Neuronal stem cell (in vitro differentiated cells): ENCODE measurements at regions not wholly inside any gene's neighbourhood (a gene's known extent, or its start where the extent isn't known, plus 50 kb on each side); places are given as distances from the start of the nearest gene placed in this dataset.

Experiments
- DNase-seq: peaks from one replicate; pipeline ENCODE4 v3.0.0-alpha.2; 2013; ENCODE audit warnings: low spot score
- H2AFZ ChIP-seq: one replicate; pipeline ENCODE4 v1.6.1; 2013; ENCODE audit warnings: mild to moderate bottlenecking, low read length, inconsistent platforms
- H2AK5ac ChIP-seq: 2 replicates; pipeline ENCODE4 v1.6.1; 2013; ENCODE audit warnings: low read depth, mild to moderate bottlenecking, inconsistent platforms, low read length, moderate library complexity, mixed read lengths
- H2BK120ac ChIP-seq: 2 replicates; pipeline ENCODE4 v1.6.1; 2013; ENCODE audit warnings: low read depth, mild to moderate bottlenecking, inconsistent platforms, low read length, moderate library complexity, mixed read lengths
- H2BK12ac ChIP-seq: one replicate; pipeline ENCODE4 v1.6.1; 2013; ENCODE audit warnings: low read length, inconsistent platforms
- H2BK15ac ChIP-seq: 2 replicates; pipeline ENCODE4 v1.6.1; 2013; ENCODE audit warnings: mild to moderate bottlenecking, low read length, inconsistent platforms, mixed read lengths
- H2BK5ac ChIP-seq: one replicate; pipeline ENCODE4 v1.6.1; 2013; ENCODE audit warnings: inconsistent platforms, mild to moderate bottlenecking, low read length, moderate library complexity
- H3K14ac ChIP-seq: one replicate; pipeline ENCODE4 v1.6.1; 2013; ENCODE audit warnings: low read length, inconsistent platforms
- H3K18ac ChIP-seq: 2 replicates; pipeline ENCODE4 v1.6.1; 2013; ENCODE audit warnings: low read length, inconsistent platforms
- H3K23ac ChIP-seq: 2 replicates; pipeline ENCODE4 v1.6.1; 2013; ENCODE audit warnings: low read depth, mild to moderate bottlenecking, mixed read lengths, low read length, inconsistent platforms; ENCODE audit not compliant: poor library complexity
- H3K27ac ChIP-seq: replicated peaks from 3 replicates; pipeline ENCODE4 v1.5.1; 2013; ENCODE audit warnings: low read length, inconsistent platforms
- H3K27me3 ChIP-seq, 3 experiments: 2 replicates each; pipeline ENCODE4 v1.6.1; 2013; ENCODE audit warnings: low read length in 3 of 3, mild to moderate bottlenecking in 2 of 3, inconsistent platforms in 1 of 3, low read depth in 1 of 3, mixed read lengths in 1 of 3, moderate library complexity in 1 of 3; ENCODE audit not compliant: control insufficient read depth in 3 of 3, insufficient read depth in 3 of 3
- H3K36me3 ChIP-seq, 2 donors: replicated peaks in 1 of 2; 2 replicates each; pipeline ENCODE4 v1.6.1; 2013; ENCODE audit warnings: low read length in 2 of 2; ENCODE audit not compliant: control insufficient read depth in 2 of 2, insufficient read depth in 2 of 2
- H3K4ac ChIP-seq: 2 replicates; pipeline ENCODE4 v1.6.1; 2013; ENCODE audit warnings: inconsistent platforms, mild to moderate bottlenecking, low read length, moderate library complexity
- H3K4me1 ChIP-seq, 2 donors: 1 replicate in 1 of 2; 2 replicates in 1 of 2; pipeline ENCODE4 v1.6.1; 2013; ENCODE audit warnings: low read length in 2 of 2, low read depth in 1 of 2; ENCODE audit not compliant: control insufficient read depth in 2 of 2, insufficient read depth in 1 of 2
- H3K4me2 ChIP-seq: one replicate; pipeline ENCODE4 v1.6.1; 2013; ENCODE audit warnings: mild to moderate bottlenecking, low read length, inconsistent platforms; ENCODE audit not compliant: insufficient read depth, poor library complexity, severe bottlenecking
- H3K4me3 ChIP-seq, 2 donors: 2 replicates each; pipeline ENCODE4 v1.5.1; 2013; ENCODE audit warnings: low read length in 2 of 2, mild to moderate bottlenecking in 2 of 2, inconsistent platforms in 1 of 2, moderate library complexity in 1 of 2
- H3K79me1 ChIP-seq: one replicate; pipeline ENCODE4 v1.6.1; 2013; ENCODE audit warnings: low read depth, mild to moderate bottlenecking, inconsistent platforms, low read length, moderate library complexity
- H3K9ac ChIP-seq: one replicate; pipeline ENCODE4 v1.6.1; 2013; ENCODE audit warnings: mild to moderate bottlenecking, low read depth, low read length, inconsistent platforms; ENCODE audit not compliant: poor library complexity
- H3K9me3 ChIP-seq, 2 donors: replicated peaks in 1 of 2; 2 replicates each; pipeline versions ENCODE3 to v1.6.1; 2013; ENCODE audit warnings: low read length in 2 of 2, mild to moderate bottlenecking in 2 of 2, inconsistent platforms in 1 of 2, low read depth in 1 of 2, mixed read lengths in 1 of 2, moderate library complexity in 1 of 2; ENCODE audit not compliant: control insufficient read depth in 2 of 2, insufficient read depth in 1 of 2
- H4K8ac ChIP-seq: one replicate; pipeline ENCODE4 v1.6.1; 2013; ENCODE audit warnings: low read depth, mild to moderate bottlenecking, inconsistent platforms, low read length, moderate library complexity
- H4K91ac ChIP-seq: one replicate; pipeline ENCODE4 v1.6.1; 2013; ENCODE audit warnings: low read length, low read depth, mild to moderate bottlenecking, inconsistent platforms; ENCODE audit not compliant: poor library complexity
- WGBS, 2 donors: extraction: QIAGEN DNeasy Blood & Tissue Kit; methylation state at CpG; one replicate each; pipeline ENCODE4 v1.1.7; 2013; ENCODE audit warnings: missing lambda C conversion rate in 2 of 2, mixed read lengths in 1 of 2; ENCODE audit not compliant: insufficient read length in 2 of 2, insufficient replicate concordance in 1 of 2; ENCODE audit errors: extremely low coverage in 2 of 2; 5-methylcytosine and 5-hydroxymethylcytosine counted together

- no peak overlapping the region for H2BK15ac ChIP-seq
- no peak overlapping the region for H2AFZ ChIP-seq
- no peaks in the 10 kb centered on the region for H3K79me1 ChIP-seq
- H4K91ac ChIP-seq = no peak overlapping the region
- no peaks in the 10 kb centered on the region for H3K27me3 ChIP-seq
- no peak overlapping the region for H3K4me2 ChIP-seq
- H3K18ac ChIP-seq = no peak overlapping the region
- no peak overlapping the region for H2BK120ac ChIP-seq
- H2BK5ac ChIP-seq = no peak overlapping the region
- no peak overlapping the region for H2BK12ac ChIP-seq
- H3K36me3 ChIP-seq = no peaks in the 10 kb centered on the region
- no peak overlapping the region for H3K23ac ChIP-seq
- no CpG with 5 or more reads among the region's 2 CpGs for WGBS, 2 donors
- no peak overlapping the region for H4K8ac ChIP-seq
- H3K4ac ChIP-seq = no peak overlapping the region
- no peak overlapping the region for H3K14ac ChIP-seq
- H3K27ac ChIP-seq = no peak overlapping the region
- no peak for DNase-seq
- no peaks in the 10 kb centered on the region for H3K4me1 ChIP-seq
- no peak overlapping the region for H3K4me3 ChIP-seq
- no peak overlapping the region for H3K9ac ChIP-seq
- H2AK5ac ChIP-seq = no peak overlapping the region
- H3K9me3 ChIP-seq = no peaks in the 10 kb centered on the region
Measured at GRCh38 chr1:241447031-241447644, 72.4 kb downstream of the FH start.

- Histone ChIP-seq H3K9me3 (no peaks in the 10 kb centered on the region), H2AFZ (no peak overlapping the region), H3K36me3 (no peaks in the 10 kb centered on the region), H2BK120ac (no peak overlapping the region), H3K18ac (no peak overlapping the region), H2BK15ac (no peak overlapping the region), H4K8ac (no peak overlapping the region), H3K79me1 (no peaks in the 10 kb centered on the region), H4K91ac (no peak overlapping the region), H2BK12ac (no peak overlapping the region), H3K4ac (no peak overlapping the region), H3K14ac (no peak overlapping the region), H2AK5ac (no peak overlapping the region), H3K23ac (no peak overlapping the region), H3K4me3 (no peak overlapping the region), H3K4me1 (no peaks in the 10 kb centered on the region), H3K27me3 (no peaks in the 10 kb centered on the region), H3K27ac (no peak overlapping the region), H2BK5ac (no peak overlapping the region), H3K4me2 (no peak overlapping the region), H3K9ac (no peak overlapping the region)
- no peak for DNase-seq
- WGBS, 2 donors = no CpG with 5 or more reads among the region's 3 CpGs
Measured at GRCh38 chr1:241444836-241445235, 74.7 kb downstream of the FH start.

- Histone ChIP-seq H3K9ac (no peak overlapping the region), H3K18ac (no peak overlapping the region), H2BK5ac (no peak overlapping the region), H4K91ac (no peak overlapping the region), H3K23ac (no peak overlapping the region), H3K4ac (no peak overlapping the region), H3K4me1 (no peaks in the 10 kb centered on the region), H3K4me2 (no peak overlapping the region), H2AFZ (no peak overlapping the region), H2BK15ac (no peak overlapping the region), H3K79me1 (no peaks in the 10 kb centered on the region), H3K9me3 (no peaks in the 10 kb centered on the region), H4K8ac (no peak overlapping the region), H3K27ac (no peak overlapping the region), H2BK12ac (no peak overlapping the region), H3K36me3 (no peaks in the 10 kb centered on the region), H3K27me3 (no peaks in the 10 kb centered on the region), H2AK5ac (no peak overlapping the region), H3K14ac (no peak overlapping the region), H2BK120ac (no peak overlapping the region), H3K4me3 (no peak overlapping the region)
- no CpG with 5 or more reads among the region's 2 CpGs for WGBS, 2 donors
- DNase-seq = no peak
Measured at GRCh38 chr1:241443561-241443960, 76.0 kb downstream of the FH start.

GRCh38 chr1:241442686-241443085, 76.9 kb downstream of the FH start:
- Histone ChIP-seq H3K4ac (no peak overlapping the region), H3K79me1 (no peaks in the 10 kb centered on the region), H3K23ac (no peak overlapping the region), H3K27ac (no peak overlapping the region), H2BK15ac (no peak overlapping the region), H3K4me1 (no peaks in the 10 kb centered on the region), H2AFZ (no peak overlapping the region), H2BK120ac (no peak overlapping the region), H3K9ac (no peak overlapping the region), H2BK12ac (no peak overlapping the region), H4K91ac (no peak overlapping the region), H3K4me3 (no peak overlapping the region), H3K36me3 (no peaks in the 10 kb centered on the region), H3K18ac (no peak overlapping the region), H3K27me3 (no peaks in the 10 kb centered on the region), H2BK5ac (no peak overlapping the region), H2AK5ac (no peak overlapping the region), H3K9me3 (no peaks in the 10 kb centered on the region), H3K4me2 (no peak overlapping the region), H4K8ac (no peak overlapping the region), H3K14ac (no peak overlapping the region)
- no CpG with 5 or more reads among the region's 4 CpGs for WGBS, 2 donors
- no peak for DNase-seq
